ENCODE measurements at regions not wholly inside any gene's neighbourhood (a gene's known extent, or its start where the extent isn't known, plus 50 kb on each side); places are given as distances from the start of the nearest gene placed in this dataset.

DNA sequence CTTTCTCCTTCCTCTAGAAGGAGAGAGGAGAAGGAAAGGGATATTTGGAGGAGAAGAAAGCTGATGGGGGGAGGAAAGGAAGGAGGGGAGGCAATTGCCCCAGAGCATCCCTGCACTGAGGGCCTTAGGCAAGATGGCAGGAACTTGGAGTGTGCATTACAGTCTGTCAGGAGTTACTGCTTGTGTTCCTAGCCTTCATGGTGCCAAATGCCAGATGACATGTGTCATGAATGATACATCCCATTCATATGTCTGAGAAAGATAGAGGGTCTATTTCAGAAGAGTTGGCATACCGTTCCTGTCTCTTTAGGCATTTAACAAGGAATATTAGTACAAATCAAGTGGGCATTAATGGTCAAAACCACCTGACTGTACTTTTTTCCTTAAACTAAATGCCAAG, 232.1 kb upstream of the NT5C1B start:
- no peak overlapping the region for H3K27ac ChIP-seq
- no peaks in the 10 kb centered on the region for H3K27me3 ChIP-seq
- intact Hi-C loops (cut with DNase I), result no loop called here
- no peak overlapping the region for H3K4me3 ChIP-seq (replicated peaks in 1 of 3)
- no peaks in the 10 kb centered on the region for H3K4me1 ChIP-seq
- H3K9me3 ChIP-seq, result no peaks in the 10 kb centered on the region
- WGBS, 2 donors, result 93 to 100% methylated on average over 1 of the region's 1 CpG
- TF ChIP-seq POLR2A (IDR thresholded peaks at IDR 0.05), result no peak
- TF ChIP-seq, protein P1, sequence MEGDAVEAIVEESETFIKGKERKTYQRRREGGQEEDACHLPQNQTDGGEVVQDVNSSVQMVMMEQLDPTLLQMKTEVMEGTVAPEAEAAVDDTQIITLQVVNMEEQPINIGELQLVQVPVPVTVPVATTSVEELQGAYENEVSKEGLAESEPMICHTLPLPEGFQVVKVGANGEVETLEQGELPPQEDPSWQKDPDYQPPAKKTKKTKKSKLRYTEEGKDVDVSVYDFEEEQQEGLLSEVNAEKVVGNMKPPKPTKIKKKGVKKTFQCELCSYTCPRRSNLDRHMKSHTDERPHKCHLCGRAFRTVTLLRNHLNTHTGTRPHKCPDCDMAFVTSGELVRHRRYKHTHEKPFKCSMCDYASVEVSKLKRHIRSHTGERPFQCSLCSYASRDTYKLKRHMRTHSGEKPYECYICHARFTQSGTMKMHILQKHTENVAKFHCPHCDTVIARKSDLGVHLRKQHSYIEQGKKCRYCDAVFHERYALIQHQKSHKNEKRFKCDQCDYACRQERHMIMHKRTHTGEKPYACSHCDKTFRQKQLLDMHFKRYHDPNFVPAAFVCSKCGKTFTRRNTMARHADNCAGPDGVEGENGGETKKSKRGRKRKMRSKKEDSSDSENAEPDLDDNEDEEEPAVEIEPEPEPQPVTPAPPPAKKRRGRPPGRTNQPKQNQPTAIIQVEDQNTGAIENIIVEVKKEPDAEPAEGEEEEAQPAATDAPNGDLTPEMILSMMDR (IDR thresholded peaks at IDR 0.05), result no peak
- no peaks in the 10 kb centered on the region for H3K36me3 ChIP-seq
- no peak for DNase-seq

GRCh38 chr2:18820966-18821365, 231.6 kb upstream of the NT5C1B start:
- intact Hi-C loops (cut with DNase I), result no loop called here
- DNase-seq, result no peak
- TF ChIP-seq, protein P1 (IDR thresholded peaks at IDR 0.05), result no peak
- TF ChIP-seq POLR2A (IDR thresholded peaks at IDR 0.05), result no peak
- Histone ChIP-seq H3K36me3 (no peaks in the 10 kb centered on the region), H3K4me3 (replicated peaks in 1 of 3) (no peak overlapping the region), H3K4me1 (no peaks in the 10 kb centered on the region), H3K27me3 (no peaks in the 10 kb centered on the region), H3K9me3 (no peaks in the 10 kb centered on the region), H3K27ac (no peak overlapping the region)
- WGBS, 2 donors, result 59 to 66% methylated on average over 1 of the region's 1 CpG

GRCh38 chr2:18819566-18819965, 230.2 kb upstream of the NT5C1B start:
- 74 to 90% methylated on average over 2 of the region's 2 CpGs for WGBS, 2 donors

GRCh38 chr2:18814387-18814786, 225.0 kb upstream of the NT5C1B start:
- H3K36me3 ChIP-seq, result no peaks in the 10 kb centered on the region
- H3K9me3 ChIP-seq, result no peaks in the 10 kb centered on the region
- intact Hi-C loops (cut with DNase I), result no loop called here
- no peak for TF ChIP-seq POLR2A (IDR thresholded peaks at IDR 0.05)
- TF ChIP-seq, protein P1 (IDR thresholded peaks at IDR 0.05), result no peak
- no peak for DNase-seq
- no peaks in the 10 kb centered on the region for H3K4me1 ChIP-seq
- no peak overlapping the region for H3K27ac ChIP-seq
- no peaks in the 10 kb centered on the region for H3K27me3 ChIP-seq
- H3K4me3 ChIP-seq (replicated peaks in 1 of 3), result no peak overlapping the region
- WGBS, 2 donors, result 82 to 87% methylated on average over 2 of the region's 2 CpGs

More at GRCh38 chr2:18819566-18819965, 230.2 kb upstream of the NT5C1B start:
- H3K27me3 ChIP-seq, result no peaks in the 10 kb centered on the region
- intact Hi-C loops (cut with DNase I), result no loop called here
- no peaks in the 10 kb centered on the region for H3K36me3 ChIP-seq
- DNase-seq, result no peak
- H3K9me3 ChIP-seq, result no peaks in the 10 kb centered on the region
- H3K27ac ChIP-seq, result no peak overlapping the region
- no peak overlapping the region for H3K4me3 ChIP-seq (replicated peaks in 1 of 3)
- no peaks in the 10 kb centered on the region for H3K4me1 ChIP-seq
- TF ChIP-seq POLR2A (IDR thresholded peaks at IDR 0.05), result no peak
- TF ChIP-seq, protein P1 (IDR thresholded peaks at IDR 0.05), result no peak

DNA sequence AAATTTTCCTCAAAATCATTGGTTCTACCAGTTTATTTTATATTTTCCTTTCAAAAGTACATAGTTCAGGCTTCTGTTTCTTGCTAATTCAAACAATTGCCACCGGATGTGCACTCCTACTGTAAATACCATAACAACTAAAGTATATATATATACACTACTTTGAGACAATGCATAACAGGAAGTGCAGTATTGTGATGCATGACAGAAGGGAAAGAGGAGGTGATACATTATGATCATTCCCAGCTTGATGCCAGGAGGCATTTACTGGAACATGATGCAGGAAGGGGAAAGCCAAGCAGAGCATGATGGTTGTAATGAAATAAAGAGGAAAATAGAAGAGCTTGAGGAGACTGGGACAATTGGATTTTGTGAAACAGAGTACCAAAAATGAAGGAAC, 215.2 kb upstream of the NT5C1B start:
- no peak overlapping the region for H3K4me3 ChIP-seq (replicated peaks in 1 of 3)
- H3K27ac ChIP-seq, result no peak overlapping the region
- WGBS, 2 donors, result 67 to 96% methylated on average over 1 of the region's 1 CpG
- no peaks in the 10 kb centered on the region for H3K4me1 ChIP-seq
- TF ChIP-seq POLR2A (IDR thresholded peaks at IDR 0.05), result no peak
- TF ChIP-seq, protein P1 (IDR thresholded peaks at IDR 0.05), result no peak
- DNase-seq, result no peak
- intact Hi-C loops (cut with DNase I), result no loop called here
- H3K36me3 ChIP-seq, result no peaks in the 10 kb centered on the region
- H3K27me3 ChIP-seq, result no peaks in the 10 kb centered on the region
- H3K9me3 ChIP-seq, result no peaks in the 10 kb centered on the region

All from thyroid gland (tissue), 4 donors.